H1 (cell line): ENCODE measurements at regions not wholly inside any gene's neighbourhood (a gene's known extent, or its start where the extent isn't known, plus 50 kb on each side); places are given as distances from the start of the nearest gene placed in this dataset.

Source experiments
- CHD2 ChIP-seq: IDR thresholded peaks from 2 replicates; pipeline ENCODE4 v1.6.1; 2012; ENCODE audit warnings: low read length, improper control_type of control experiment
- SP2 ChIP-seq: IDR thresholded peaks from 2 replicates; pipeline ENCODE4 v1.6.1; 2012; ENCODE audit warnings: mild to moderate bottlenecking, low read length, inconsistent platforms
- TAF1 ChIP-seq: IDR thresholded peaks from 2 replicates; pipeline ENCODE4 v1.6.1; 2011; ENCODE audit warnings: mild to moderate bottlenecking, low read depth, low read length
- TF ChIP-seq, protein P1 (sequence below): fragments of 300-600 bp; sonication (generic); IDR thresholded peaks from 2 replicates; pipeline ENCODE4 v1.7.1; 2012; ENCODE audit warnings: low read length, moderate library complexity, mild to moderate bottlenecking, inconsistent platforms; ENCODE audit not compliant: insufficient replicate concordance
- TF ChIP-seq, protein P2 (sequence below): IDR thresholded peaks from 2 replicates; pipeline ENCODE4 v1.6.1; 2011; ENCODE audit warnings: low read depth, mild to moderate bottlenecking, low read length; ENCODE audit not compliant: insufficient read depth

DNA sequence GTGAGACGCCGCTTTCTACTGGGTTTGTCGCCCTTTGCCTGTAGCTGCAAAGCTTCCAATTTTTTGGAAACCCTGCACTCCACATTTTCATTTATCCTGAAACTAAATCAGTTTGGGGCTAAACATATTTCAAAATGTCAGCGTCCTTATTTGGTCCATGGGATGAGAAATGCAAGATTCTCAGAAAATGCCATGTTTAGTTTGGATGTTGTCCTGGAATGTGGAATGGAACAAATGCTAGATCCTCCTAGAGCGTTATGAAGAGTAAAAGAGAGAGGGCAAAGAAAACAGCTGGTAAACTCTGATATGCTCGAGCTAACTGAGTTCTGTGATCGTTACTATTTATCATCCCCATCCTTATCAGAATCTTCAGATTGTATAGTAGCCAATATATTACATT is 236.9 kb downstream of the KLF6 start (continued):
- TF ChIP-seq, protein P1, sequence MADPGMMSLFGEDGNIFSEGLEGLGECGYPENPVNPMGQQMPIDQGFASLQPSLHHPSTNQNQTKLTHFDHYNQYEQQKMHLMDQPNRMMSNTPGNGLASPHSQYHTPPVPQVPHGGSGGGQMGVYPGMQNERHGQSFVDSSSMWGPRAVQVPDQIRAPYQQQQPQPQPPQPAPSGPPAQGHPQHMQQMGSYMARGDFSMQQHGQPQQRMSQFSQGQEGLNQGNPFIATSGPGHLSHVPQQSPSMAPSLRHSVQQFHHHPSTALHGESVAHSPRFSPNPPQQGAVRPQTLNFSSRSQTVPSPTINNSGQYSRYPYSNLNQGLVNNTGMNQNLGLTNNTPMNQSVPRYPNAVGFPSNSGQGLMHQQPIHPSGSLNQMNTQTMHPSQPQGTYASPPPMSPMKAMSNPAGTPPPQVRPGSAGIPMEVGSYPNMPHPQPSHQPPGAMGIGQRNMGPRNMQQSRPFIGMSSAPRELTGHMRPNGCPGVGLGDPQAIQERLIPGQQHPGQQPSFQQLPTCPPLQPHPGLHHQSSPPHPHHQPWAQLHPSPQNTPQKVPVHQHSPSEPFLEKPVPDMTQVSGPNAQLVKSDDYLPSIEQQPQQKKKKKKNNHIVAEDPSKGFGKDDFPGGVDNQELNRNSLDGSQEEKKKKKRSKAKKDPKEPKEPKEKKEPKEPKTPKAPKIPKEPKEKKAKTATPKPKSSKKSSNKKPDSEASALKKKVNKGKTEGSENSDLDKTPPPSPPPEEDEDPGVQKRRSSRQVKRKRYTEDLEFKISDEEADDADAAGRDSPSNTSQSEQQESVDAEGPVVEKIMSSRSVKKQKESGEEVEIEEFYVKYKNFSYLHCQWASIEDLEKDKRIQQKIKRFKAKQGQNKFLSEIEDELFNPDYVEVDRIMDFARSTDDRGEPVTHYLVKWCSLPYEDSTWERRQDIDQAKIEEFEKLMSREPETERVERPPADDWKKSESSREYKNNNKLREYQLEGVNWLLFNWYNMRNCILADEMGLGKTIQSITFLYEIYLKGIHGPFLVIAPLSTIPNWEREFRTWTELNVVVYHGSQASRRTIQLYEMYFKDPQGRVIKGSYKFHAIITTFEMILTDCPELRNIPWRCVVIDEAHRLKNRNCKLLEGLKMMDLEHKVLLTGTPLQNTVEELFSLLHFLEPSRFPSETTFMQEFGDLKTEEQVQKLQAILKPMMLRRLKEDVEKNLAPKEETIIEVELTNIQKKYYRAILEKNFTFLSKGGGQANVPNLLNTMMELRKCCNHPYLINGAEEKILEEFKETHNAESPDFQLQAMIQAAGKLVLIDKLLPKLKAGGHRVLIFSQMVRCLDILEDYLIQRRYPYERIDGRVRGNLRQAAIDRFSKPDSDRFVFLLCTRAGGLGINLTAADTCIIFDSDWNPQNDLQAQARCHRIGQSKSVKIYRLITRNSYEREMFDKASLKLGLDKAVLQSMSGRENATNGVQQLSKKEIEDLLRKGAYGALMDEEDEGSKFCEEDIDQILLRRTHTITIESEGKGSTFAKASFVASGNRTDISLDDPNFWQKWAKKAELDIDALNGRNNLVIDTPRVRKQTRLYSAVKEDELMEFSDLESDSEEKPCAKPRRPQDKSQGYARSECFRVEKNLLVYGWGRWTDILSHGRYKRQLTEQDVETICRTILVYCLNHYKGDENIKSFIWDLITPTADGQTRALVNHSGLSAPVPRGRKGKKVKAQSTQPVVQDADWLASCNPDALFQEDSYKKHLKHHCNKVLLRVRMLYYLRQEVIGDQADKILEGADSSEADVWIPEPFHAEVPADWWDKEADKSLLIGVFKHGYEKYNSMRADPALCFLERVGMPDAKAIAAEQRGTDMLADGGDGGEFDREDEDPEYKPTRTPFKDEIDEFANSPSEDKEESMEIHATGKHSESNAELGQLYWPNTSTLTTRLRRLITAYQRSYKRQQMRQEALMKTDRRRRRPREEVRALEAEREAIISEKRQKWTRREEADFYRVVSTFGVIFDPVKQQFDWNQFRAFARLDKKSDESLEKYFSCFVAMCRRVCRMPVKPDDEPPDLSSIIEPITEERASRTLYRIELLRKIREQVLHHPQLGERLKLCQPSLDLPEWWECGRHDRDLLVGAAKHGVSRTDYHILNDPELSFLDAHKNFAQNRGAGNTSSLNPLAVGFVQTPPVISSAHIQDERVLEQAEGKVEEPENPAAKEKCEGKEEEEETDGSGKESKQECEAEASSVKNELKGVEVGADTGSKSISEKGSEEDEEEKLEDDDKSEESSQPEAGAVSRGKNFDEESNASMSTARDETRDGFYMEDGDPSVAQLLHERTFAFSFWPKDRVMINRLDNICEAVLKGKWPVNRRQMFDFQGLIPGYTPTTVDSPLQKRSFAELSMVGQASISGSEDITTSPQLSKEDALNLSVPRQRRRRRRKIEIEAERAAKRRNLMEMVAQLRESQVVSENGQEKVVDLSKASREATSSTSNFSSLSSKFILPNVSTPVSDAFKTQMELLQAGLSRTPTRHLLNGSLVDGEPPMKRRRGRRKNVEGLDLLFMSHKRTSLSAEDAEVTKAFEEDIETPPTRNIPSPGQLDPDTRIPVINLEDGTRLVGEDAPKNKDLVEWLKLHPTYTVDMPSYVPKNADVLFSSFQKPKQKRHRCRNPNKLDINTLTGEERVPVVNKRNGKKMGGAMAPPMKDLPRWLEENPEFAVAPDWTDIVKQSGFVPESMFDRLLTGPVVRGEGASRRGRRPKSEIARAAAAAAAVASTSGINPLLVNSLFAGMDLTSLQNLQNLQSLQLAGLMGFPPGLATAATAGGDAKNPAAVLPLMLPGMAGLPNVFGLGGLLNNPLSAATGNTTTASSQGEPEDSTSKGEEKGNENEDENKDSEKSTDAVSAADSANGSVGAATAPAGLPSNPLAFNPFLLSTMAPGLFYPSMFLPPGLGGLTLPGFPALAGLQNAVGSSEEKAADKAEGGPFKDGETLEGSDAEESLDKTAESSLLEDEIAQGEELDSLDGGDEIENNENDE: no peak
- TF ChIP-seq SP2 (no peak), TAF1 (no peak), CHD2 (no peak)
- TF ChIP-seq, protein P2, sequence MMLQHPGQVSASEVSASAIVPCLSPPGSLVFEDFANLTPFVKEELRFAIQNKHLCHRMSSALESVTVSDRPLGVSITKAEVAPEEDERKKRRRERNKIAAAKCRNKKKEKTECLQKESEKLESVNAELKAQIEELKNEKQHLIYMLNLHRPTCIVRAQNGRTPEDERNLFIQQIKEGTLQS: no peak
